22Rv1 (cell line): ENCODE measurements at regions not wholly inside any gene's neighbourhood (a gene's known extent, or its start where the extent isn't known, plus 50 kb on each side); places are given as distances from the start of the nearest gene placed in this dataset.

Experiments
- ZFX ChIP-seq: fragments of 450-650 bp; IDR thresholded peaks from 2 replicates; pipeline ENCODE4 v1.6.1; 2017; ENCODE audit warnings: antibody characterized with exemption, borderline replicate concordance
- TF ChIP-seq, protein P1 (sequence below): fragments of 450-650 bp; IDR thresholded peaks from 2 replicates; pipeline ENCODE4 v1.5.1; 2017; ENCODE audit warnings: mild to moderate bottlenecking

GRCh38 chr3:162112719-162113118 is 616.1 kb downstream of the OTOL1 start:
- TF ChIP-seq, protein P1, sequence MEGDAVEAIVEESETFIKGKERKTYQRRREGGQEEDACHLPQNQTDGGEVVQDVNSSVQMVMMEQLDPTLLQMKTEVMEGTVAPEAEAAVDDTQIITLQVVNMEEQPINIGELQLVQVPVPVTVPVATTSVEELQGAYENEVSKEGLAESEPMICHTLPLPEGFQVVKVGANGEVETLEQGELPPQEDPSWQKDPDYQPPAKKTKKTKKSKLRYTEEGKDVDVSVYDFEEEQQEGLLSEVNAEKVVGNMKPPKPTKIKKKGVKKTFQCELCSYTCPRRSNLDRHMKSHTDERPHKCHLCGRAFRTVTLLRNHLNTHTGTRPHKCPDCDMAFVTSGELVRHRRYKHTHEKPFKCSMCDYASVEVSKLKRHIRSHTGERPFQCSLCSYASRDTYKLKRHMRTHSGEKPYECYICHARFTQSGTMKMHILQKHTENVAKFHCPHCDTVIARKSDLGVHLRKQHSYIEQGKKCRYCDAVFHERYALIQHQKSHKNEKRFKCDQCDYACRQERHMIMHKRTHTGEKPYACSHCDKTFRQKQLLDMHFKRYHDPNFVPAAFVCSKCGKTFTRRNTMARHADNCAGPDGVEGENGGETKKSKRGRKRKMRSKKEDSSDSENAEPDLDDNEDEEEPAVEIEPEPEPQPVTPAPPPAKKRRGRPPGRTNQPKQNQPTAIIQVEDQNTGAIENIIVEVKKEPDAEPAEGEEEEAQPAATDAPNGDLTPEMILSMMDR: no peak
- TF ChIP-seq ZFX: no peak
